Neural cell (in vitro differentiated cells): ENCODE measurements at regions not wholly inside any gene's neighbourhood (a gene's known extent, or its start where the extent isn't known, plus 50 kb on each side); places are given as distances from the start of the nearest gene placed in this dataset.

Experiments
- CTCF ChIP-seq: fragments of 450-650 bp; IDR thresholded peaks from 2 replicates; pipeline ENCODE4 v1.5.1; 2014; ENCODE audit warnings: antibody characterized with exemption, mild to moderate bottlenecking, moderate library complexity; ENCODE audit not compliant: poor library complexity, severe bottlenecking
- EP300 ChIP-seq: fragments of 450-650 bp; conservative IDR thresholded peaks from 2 replicates; pipeline ENCODE4 v1.6.1; 2014; ENCODE audit warnings: antibody characterized with exemption, mild to moderate bottlenecking, moderate library complexity; ENCODE audit not compliant: poor library complexity, severe bottlenecking
- EZH2 ChIP-seq: fragments of 200-600, 300-800 bp; shearing (Covaris generic), sonication (generic); IDR thresholded peaks from 2 replicates; pipeline ENCODE4 v1.6.1; 2014; ENCODE audit warnings: antibody characterized with exemption, low read length, borderline replicate concordance, mild to moderate bottlenecking; ENCODE audit not compliant: insufficient read depth, poor library complexity, severe bottlenecking
- POLR2AphosphoS5 ChIP-seq: IDR thresholded peaks from 2 replicates; pipeline ENCODE4 v1.6.1; 2012
- REST ChIP-seq: IDR thresholded peaks from 2 replicates; pipeline ENCODE4 v1.6.1; 2012; ENCODE audit warnings: borderline replicate concordance

GRCh38 chr16:65619606-65620005, 497.7 kb upstream of the CDH11 start:
- TF ChIP-seq EZH2: no peak
- no peak for TF ChIP-seq POLR2AphosphoS5
- no peak for TF ChIP-seq CTCF
- TF ChIP-seq EP300: no peak
- no peak for TF ChIP-seq REST
